Stimulated activated effector memory CD8-positive, alpha-beta T cell treated with anti-CD3 and anti-CD28 coated beads, Interleukin-12 subunit alpha, Interleukin-12 subunit beta, amount 100 ng/mL, for 72 hours (primary cell): ENCODE measurements at regions not wholly inside any gene's neighbourhood (a gene's known extent, or its start where the extent isn't known, plus 50 kb on each side); places are given as distances from the start of the nearest gene placed in this dataset.

ENCODE experiments used
- ATAC-seq: fragments of 150-1000 bp; cut with Tn5 transposase; 2 replicates; pipeline ENCODE4 v1.10.0; 2021
- DNase-seq, 2 donors: peaks; one replicate each; pipeline ENCODE4 v3.0.0; 2021 to 2022; ENCODE audit warnings: low spot score in 2 of 2
- H3K27ac Mint-ChIP-seq: one replicate; pipeline ENCODE4 v1.8.0; 2022; ENCODE audit warnings: mild to moderate bottlenecking, mixed read lengths
- H3K36me3 Mint-ChIP-seq: one replicate; pipeline ENCODE4 v1.8.0; 2022; ENCODE audit warnings: mild to moderate bottlenecking, mixed read lengths
- H3K4me1 Mint-ChIP-seq: one replicate; pipeline ENCODE4 v1.8.0; 2022; ENCODE audit warnings: mixed read lengths
- H3K4me3 Mint-ChIP-seq: one replicate; pipeline ENCODE4 v1.8.0; 2022; ENCODE audit warnings: mild to moderate bottlenecking, mixed read lengths
- H3K9me3 Mint-ChIP-seq: one replicate; pipeline ENCODE4 v1.8.0; 2022; ENCODE audit warnings: mixed read lengths

- Mint-ChIP-seq H3K9me3 (no peaks in the 10 kb centered on the region), H3K4me3 (no peak overlapping the region), H3K36me3 (no peaks in the 10 kb centered on the region), H3K4me1 (no peaks in the 10 kb centered on the region), H3K27ac (no peak overlapping the region)
- DNase-seq (no peak), ATAC-seq (peak; percentile 31)
Observed at GRCh38 chr2:173584676-173585458, 230.2 kb downstream of the CDCA7 start.

DNA sequence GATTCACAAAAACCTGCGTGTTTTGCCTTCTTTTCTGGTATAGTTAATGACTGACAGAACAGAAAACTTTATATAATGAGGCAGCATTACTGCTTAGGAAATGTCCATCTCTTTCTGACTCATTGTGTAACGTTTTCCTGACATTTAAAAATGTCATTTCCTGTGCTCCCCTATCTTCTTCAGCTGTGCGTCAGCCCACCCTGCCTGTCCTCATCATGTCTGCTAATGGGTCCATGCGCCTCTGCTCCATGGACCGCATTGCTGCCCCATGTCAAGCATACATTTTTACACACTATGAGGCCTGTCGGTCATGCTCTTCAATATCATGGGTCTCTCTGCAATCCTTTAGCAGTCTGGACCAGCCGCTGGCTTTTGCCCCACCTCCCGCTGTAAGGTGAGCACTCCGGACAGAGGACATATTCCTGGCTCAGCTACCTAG lies 234.3 kb downstream of the CDCA7 start:
- DNase-seq (no peak), ATAC-seq (no peak)
- no peaks in the 10 kb centered on the region for H3K4me1 Mint-ChIP-seq
- no peak overlapping the region for H3K27ac Mint-ChIP-seq
- no peaks in the 10 kb centered on the region for H3K9me3 Mint-ChIP-seq
- H3K36me3 Mint-ChIP-seq = no peaks in the 10 kb centered on the region
- no peak overlapping the region for H3K4me3 Mint-ChIP-seq

GRCh38 chr2:173589604-173590275 lies 235.1 kb downstream of the CDCA7 start:
- ATAC-seq (no peak), DNase-seq (no peak)
- Mint-ChIP-seq H3K4me1 (no peaks in the 10 kb centered on the region), H3K9me3 (no peaks in the 10 kb centered on the region), H3K4me3 (no peak overlapping the region), H3K36me3 (no peaks in the 10 kb centered on the region), H3K27ac (no peak overlapping the region)

DNA sequence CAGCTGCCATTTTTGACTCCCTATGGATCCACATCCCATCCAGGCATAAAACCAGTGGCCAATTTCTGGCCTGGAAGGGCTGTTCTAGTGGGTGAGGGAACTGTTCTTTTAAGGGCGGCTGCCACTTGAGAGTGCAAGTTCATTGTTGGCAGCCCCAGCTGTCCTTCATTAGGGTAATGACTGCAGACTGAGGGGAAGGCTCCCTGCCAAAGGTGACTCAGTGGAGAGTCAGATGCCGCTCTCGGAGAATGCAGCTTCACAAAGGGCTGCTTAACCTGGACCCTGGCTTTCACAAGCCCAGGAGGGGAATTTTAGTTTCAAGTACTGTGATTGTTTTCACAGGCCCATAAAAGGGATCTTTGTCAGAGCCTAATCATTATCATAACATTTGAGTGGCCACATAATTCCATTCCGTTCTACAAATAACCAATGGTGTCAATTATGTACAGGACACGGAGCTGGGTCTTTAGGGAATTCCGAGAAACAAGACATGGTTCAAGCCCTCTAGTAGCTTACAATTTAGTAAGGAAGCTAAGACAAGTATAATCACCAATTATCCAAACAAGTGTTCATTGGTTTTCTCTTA lies 235.7 kb downstream of the CDCA7 start:
- no peak for DNase-seq
- Mint-ChIP-seq H3K36me3 (no peaks in the 10 kb centered on the region), H3K4me1 (no peaks in the 10 kb centered on the region), H3K9me3 (no peaks in the 10 kb centered on the region), H3K27ac (no peak overlapping the region), H3K4me3 (no peak overlapping the region)
- ATAC-seq = no peak

DNA sequence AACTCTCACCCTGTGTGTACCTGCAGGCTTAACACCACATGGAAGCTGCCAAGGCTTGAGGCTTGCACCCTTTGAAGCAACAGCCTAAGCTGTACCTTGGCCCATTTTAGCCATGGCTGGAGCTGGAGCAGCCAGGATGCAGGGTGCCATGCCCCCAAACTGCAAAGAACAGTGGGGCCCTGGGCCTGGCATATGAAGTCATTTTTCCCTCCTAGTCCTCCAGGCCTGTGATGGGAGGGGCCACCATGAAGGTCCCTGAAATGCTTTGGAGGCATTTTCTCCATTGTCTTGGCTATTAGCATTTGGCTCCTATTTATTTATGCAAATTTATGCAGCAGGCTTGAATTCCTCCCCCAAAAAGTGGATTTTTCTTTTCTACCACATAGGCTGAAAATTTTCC lies 238.4 kb downstream of the CDCA7 start:
- H3K9me3 Mint-ChIP-seq = no peaks in the 10 kb centered on the region
- DNase-seq (no peak), ATAC-seq (no peak)
- no peak overlapping the region for H3K4me3 Mint-ChIP-seq
- no peaks in the 10 kb centered on the region for H3K36me3 Mint-ChIP-seq
- H3K4me1 Mint-ChIP-seq = no peaks in the 10 kb centered on the region
- no peak overlapping the region for H3K27ac Mint-ChIP-seq

GRCh38 chr2:173596244-173596643 lies 241.6 kb downstream of the CDCA7 start:
- H3K4me1 Mint-ChIP-seq = no peaks in the 10 kb centered on the region
- H3K9me3 Mint-ChIP-seq = peaks cover 2% of the 10 kb centered on the region
- no peak for DNase-seq
- H3K4me3 Mint-ChIP-seq = no peak overlapping the region
- ATAC-seq = no peak
- no peaks in the 10 kb centered on the region for H3K36me3 Mint-ChIP-seq
- H3K27ac Mint-ChIP-seq = no peak overlapping the region

- DNase-seq (no peak), ATAC-seq (no peak)
- no peak overlapping the region for H3K4me3 Mint-ChIP-seq
- H3K4me1 Mint-ChIP-seq = no peaks in the 10 kb centered on the region
- no peak overlapping the region for H3K27ac Mint-ChIP-seq
- peaks cover 2% of the 10 kb centered on the region for H3K9me3 Mint-ChIP-seq
- H3K36me3 Mint-ChIP-seq = no peaks in the 10 kb centered on the region
Observed at GRCh38 chr2:173598525-173598924, 243.9 kb downstream of the CDCA7 start.

DNA sequence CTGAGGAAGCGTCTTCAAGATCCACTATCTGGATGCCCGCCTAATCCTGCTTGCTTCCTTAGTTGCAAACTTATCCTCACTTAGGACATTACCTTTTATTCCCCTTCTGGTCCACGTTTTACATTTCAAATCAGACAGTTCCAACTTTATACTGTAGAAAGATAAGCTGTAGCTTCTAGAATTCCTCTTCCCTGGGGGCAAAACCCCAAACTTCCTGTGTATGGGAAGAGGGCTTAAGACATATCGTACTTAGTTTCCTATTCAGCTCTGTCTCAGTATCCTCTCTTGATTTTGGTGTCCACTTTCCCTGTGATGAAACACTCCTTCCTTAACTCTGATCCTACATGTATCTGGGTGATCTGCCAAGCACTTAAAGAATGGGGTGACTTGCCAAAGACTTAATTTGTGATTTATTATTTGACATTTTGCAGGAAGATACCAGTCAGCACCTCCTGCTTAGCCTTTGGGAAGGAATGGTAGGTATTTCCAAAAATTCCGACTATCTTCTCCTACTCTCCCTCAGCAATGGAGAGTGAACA lies 245.2 kb downstream of the CDCA7 start:
- Mint-ChIP-seq H3K27ac (no peak overlapping the region), H3K4me3 (no peak overlapping the region)
- DNase-seq = no peak

GRCh38 chr2:173602153-173602795 lies 247.6 kb downstream of the CDCA7 start:
- Mint-ChIP-seq H3K36me3 (no peaks in the 10 kb centered on the region), H3K9me3 (peaks cover 5% of the 10 kb centered on the region), H3K4me3 (no peak overlapping the region), H3K27ac (no peak overlapping the region), H3K4me1 (no peaks in the 10 kb centered on the region)
- ATAC-seq (no peak), DNase-seq (no peak)

More for the DNA sequence above, 245.2 kb downstream of the CDCA7 start:
- ATAC-seq = no peak
- Mint-ChIP-seq H3K36me3 (no peaks in the 10 kb centered on the region), H3K9me3 (peaks cover 5% of the 10 kb centered on the region), H3K4me1 (no peaks in the 10 kb centered on the region)

- Mint-ChIP-seq H3K4me3 (no peak overlapping the region), H3K9me3 (peaks cover 5% of the 10 kb centered on the region), H3K4me1 (no peaks in the 10 kb centered on the region), H3K27ac (no peak overlapping the region), H3K36me3 (no peaks in the 10 kb centered on the region)
- DNase-seq (no peak), ATAC-seq (no peak)
Observed at GRCh38 chr2:173605994-173606393, 251.3 kb downstream of the CDCA7 start.

GRCh38 chr2:173606619-173607248 lies 252.1 kb downstream of the CDCA7 start:
- H3K4me1 Mint-ChIP-seq = no peaks in the 10 kb centered on the region
- no peak for DNase-seq

GRCh38 chr2:173607606-173608311 lies 253.1 kb downstream of the CDCA7 start:
- no peak for ATAC-seq
- Mint-ChIP-seq H3K4me3 (no peak overlapping the region), H3K36me3 (no peaks in the 10 kb centered on the region), H3K4me1 (no peaks in the 10 kb centered on the region), H3K9me3 (peaks cover 5% of the 10 kb centered on the region), H3K27ac (no peak overlapping the region)
- DNase-seq = no peak

More at GRCh38 chr2:173606619-173607248, 252.1 kb downstream of the CDCA7 start:
- no peaks in the 10 kb centered on the region for H3K36me3 Mint-ChIP-seq
- H3K27ac Mint-ChIP-seq = no peak overlapping the region
- no peak overlapping the region for H3K4me3 Mint-ChIP-seq
- no peak for ATAC-seq
- H3K9me3 Mint-ChIP-seq = peaks cover 5% of the 10 kb centered on the region

DNA sequence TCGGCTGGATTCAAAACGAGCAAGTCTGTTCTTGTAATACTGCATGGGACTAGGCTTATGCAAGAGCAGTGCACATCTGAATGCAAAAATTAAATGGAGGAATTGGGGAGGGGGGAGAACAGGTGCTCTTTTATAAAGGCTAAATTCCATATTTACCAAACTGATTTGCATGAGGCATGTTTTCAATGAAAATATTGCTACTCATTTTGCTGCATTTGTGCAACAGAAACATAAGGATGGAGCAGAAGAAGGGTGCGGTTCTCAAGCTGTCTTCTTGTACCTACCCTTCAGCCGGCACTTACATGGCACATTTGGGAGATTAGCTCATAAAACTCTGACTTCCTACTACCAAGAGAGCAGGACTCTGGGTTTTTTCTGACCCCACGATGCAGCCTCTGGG lies 256.4 kb downstream of the CDCA7 start:
- ATAC-seq (no peak), DNase-seq (no peak)
- Mint-ChIP-seq H3K36me3 (no peaks in the 10 kb centered on the region), H3K4me3 (no peak overlapping the region), H3K4me1 (no peaks in the 10 kb centered on the region), H3K9me3 (peaks cover 2% of the 10 kb centered on the region), H3K27ac (no peak overlapping the region)

DNA sequence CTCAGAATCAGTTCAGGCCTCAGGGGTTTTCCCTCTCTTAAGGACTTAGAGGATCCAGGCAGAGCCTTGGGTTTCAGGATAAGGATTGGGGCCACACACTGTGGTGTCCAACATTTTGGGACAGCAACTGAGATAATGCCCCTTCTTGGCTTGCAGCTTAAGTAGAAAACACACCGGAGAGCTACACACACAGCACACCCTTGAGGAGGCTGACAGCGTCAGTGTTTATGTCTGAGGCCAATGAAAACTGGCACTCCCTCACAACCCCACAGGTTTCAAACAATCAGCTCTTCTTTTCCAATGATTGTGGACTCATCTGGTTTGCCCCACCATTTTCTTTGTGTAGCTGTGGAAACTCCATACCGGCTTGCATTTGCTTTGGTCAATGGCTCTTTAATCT lies 257.7 kb downstream of the CDCA7 start:
- Mint-ChIP-seq H3K4me3 (no peak overlapping the region), H3K27ac (no peak overlapping the region), H3K36me3 (no peaks in the 10 kb centered on the region), H3K4me1 (no peaks in the 10 kb centered on the region), H3K9me3 (peaks cover 5% of the 10 kb centered on the region)
- no peak for ATAC-seq
- DNase-seq = no peak
